Skeletal muscle cell (primary cell): ENCODE measurements at regions not wholly inside any gene's neighbourhood (a gene's known extent, or its start where the extent isn't known, plus 50 kb on each side); places are given as distances from the start of the nearest gene placed in this dataset.
"Not testable (repeated sequence)": the region's sequence is repeated elsewhere in the genome, so short reads cannot be mapped to it uniquely, and the experiment has no call there.

Experiments
- DNase-seq: peaks from one replicate; pipeline ENCODE4 v3.0.0-alpha.2; 2010; ENCODE audit warnings: low read depth
- H3K4me3 ChIP-seq: 2 replicates; pipeline ENCODE4 v1.5.1; 2011; ENCODE audit warnings: low read depth, mild to moderate bottlenecking, control low read depth, low read length, moderate library complexity

GRCh38 chr4:16450724-16451123 lies 224.5 kb upstream of the TAPT1 start:
- no peak overlapping the region for H3K4me3 ChIP-seq
- no peak for DNase-seq

- DNase-seq = no peak
- no peak overlapping the region for H3K4me3 ChIP-seq
Measured at GRCh38 chr4:16450031-16450430, 223.8 kb upstream of the TAPT1 start.

GRCh38 chr4:16449406-16449805 lies 223.1 kb upstream of the TAPT1 start:
- H3K4me3 ChIP-seq = no peak overlapping the region
- no peak for DNase-seq

- no peak for DNase-seq
Measured at GRCh38 chr4:16448241-16448840, 222.1 kb upstream of the TAPT1 start.

GRCh38 chr4:16443504-16444088 lies 217.3 kb upstream of the TAPT1 start:
- DNase-seq = no peak
- H3K4me3 ChIP-seq = no peak overlapping the region

More at GRCh38 chr4:16448241-16448840, 222.1 kb upstream of the TAPT1 start:
- no peak overlapping the region for H3K4me3 ChIP-seq

- H3K4me3 ChIP-seq = no peak overlapping the region
- DNase-seq = no peak
Measured at GRCh38 chr4:16442296-16442695, 216.0 kb upstream of the TAPT1 start.

GRCh38 chr4:16439768-16440167 lies 213.5 kb upstream of the TAPT1 start:
- no peak for DNase-seq
- H3K4me3 ChIP-seq = no peak overlapping the region

- DNase-seq = peak; percentile 52
- no peak overlapping the region for H3K4me3 ChIP-seq
Measured at GRCh38 chr4:16438986-16439385, 212.7 kb upstream of the TAPT1 start.

- DNase-seq = peak; percentile 49
- H3K4me3 ChIP-seq = no peak overlapping the region
Measured at GRCh38 chr4:16437836-16438235, 211.6 kb upstream of the TAPT1 start.

GRCh38 chr4:16431866-16432265 lies 205.6 kb upstream of the TAPT1 start:
- DNase-seq = no peak
- H3K4me3 ChIP-seq = no peak overlapping the region

GRCh38 chr4:16418814-16419213 lies 192.5 kb upstream of the TAPT1 start:
- peak; percentile 89 for DNase-seq
- no peak overlapping the region for H3K4me3 ChIP-seq

GRCh38 chr4:16417198-16417597 lies 190.9 kb upstream of the TAPT1 start:
- DNase-seq = no peak

GRCh38 chr4:16416601-16417000 lies 190.3 kb upstream of the TAPT1 start:
- no peak for DNase-seq
- H3K4me3 ChIP-seq = no peak overlapping the region

More at GRCh38 chr4:16417198-16417597, 190.9 kb upstream of the TAPT1 start:
- H3K4me3 ChIP-seq = no peak overlapping the region

- DNase-seq = no peak
- H3K4me3 ChIP-seq = no peak overlapping the region
Measured at GRCh38 chr4:16415751-16416150, 189.5 kb upstream of the TAPT1 start.

- no peak for DNase-seq
- no peak overlapping the region for H3K4me3 ChIP-seq
Measured at GRCh38 chr4:16413814-16414555, 187.7 kb upstream of the TAPT1 start.

- DNase-seq = no peak
- H3K4me3 ChIP-seq = no peak overlapping the region
Measured at GRCh38 chr4:16411501-16412085, 185.3 kb upstream of the TAPT1 start.

- not testable (repeated sequence) for H3K4me3 ChIP-seq, DNase-seq
Measured at GRCh38 chr4:16393216-16393615, 166.9 kb upstream of the TAPT1 start.

GRCh38 chr4:16391196-16391595 lies 164.9 kb upstream of the TAPT1 start:
- no peak for DNase-seq

GRCh38 chr4:16387448-16387847 lies 161.2 kb upstream of the TAPT1 start:
- DNase-seq = no peak
- no peak overlapping the region for H3K4me3 ChIP-seq

More at GRCh38 chr4:16391196-16391595, 164.9 kb upstream of the TAPT1 start:
- no peak overlapping the region for H3K4me3 ChIP-seq

GRCh38 chr4:16386711-16387320 lies 160.5 kb upstream of the TAPT1 start:
- DNase-seq = no peak

More at GRCh38 chr4:16386711-16387320, 160.5 kb upstream of the TAPT1 start:
- H3K4me3 ChIP-seq = no peak overlapping the region
